ENCODE measurements at regions not wholly inside any gene's neighbourhood (a gene's known extent, or its start where the extent isn't known, plus 50 kb on each side); places are given as distances from the start of the nearest gene placed in this dataset.
"Not testable (repeated sequence)": the region's sequence is repeated elsewhere in the genome, so short reads cannot be mapped to it uniquely, and the experiment has no call there.

GRCh38 chr1:112146201-112146715 lies 156.8 kb upstream of the KCND3 start:
- H4K20me1 ChIP-seq (ENCODE audit: insufficient read depth, low read length), result no peaks in the 10 kb centered on the region
- H3K4me3 ChIP-seq (ENCODE audit: low read depth, low read length, poor library complexity, severe bottlenecking), result no peak overlapping the region
- H3K9me2 ChIP-seq (ENCODE audit: low read depth, low read length), result no peaks in the 10 kb centered on the region
- H3K36me3 ChIP-seq (ENCODE audit: insufficient read depth, low read length), result no peaks in the 10 kb centered on the region
- H3K9me3 ChIP-seq (ENCODE audit: low read length), result no peaks in the 10 kb centered on the region
- no peaks in the 10 kb centered on the region for H3F3A ChIP-seq (ENCODE audit: insufficient read depth, low read length)
- H3K4me1 ChIP-seq (ENCODE audit: insufficient read depth, low read length, severe bottlenecking), result no peaks in the 10 kb centered on the region
- no peaks in the 10 kb centered on the region for H3K79me2 ChIP-seq (ENCODE audit: insufficient read depth, low read length)
- H3K9ac ChIP-seq (ENCODE audit: low read length), result no peak overlapping the region
- no peak overlapping the region for H3K4me2 ChIP-seq (ENCODE audit: low read length)
- H3K27me3 ChIP-seq (ENCODE audit: insufficient read depth, low read length), result no peaks in the 10 kb centered on the region
- no peak for TF ChIP-seq CTCF (IDR thresholded peaks at IDR 0.05; ENCODE audit: low read length)
- TF ChIP-seq EZH2 (IDR thresholded peaks at IDR 0.05; ENCODE audit: borderline replicate concordance, low read length), result no peak
- no peak overlapping the region for H3K27ac ChIP-seq (ENCODE audit: low read depth, low read length, poor library complexity, severe bottlenecking)
- no peak overlapping the region for H2AFZ ChIP-seq (ENCODE audit: low read length)

DNA sequence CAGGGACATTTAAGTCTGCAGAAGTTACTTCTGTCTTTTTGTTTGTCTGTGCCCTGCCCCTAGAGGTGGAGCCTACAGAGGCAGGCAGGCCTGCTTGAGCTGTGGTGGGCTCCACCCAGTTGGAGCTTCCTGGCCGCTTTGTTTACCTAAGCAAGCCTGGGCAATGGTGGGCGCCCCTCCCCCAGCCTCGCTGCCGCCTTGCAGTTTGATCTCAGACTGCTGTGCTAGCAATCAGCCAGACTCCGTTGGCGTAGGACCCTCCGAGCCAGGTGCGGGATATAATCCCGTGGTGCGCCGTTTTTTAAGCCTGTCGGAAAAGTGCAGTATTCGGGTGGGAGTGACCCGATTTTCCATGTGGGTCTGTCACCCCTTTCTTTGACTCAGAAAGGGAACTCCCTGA lies 170.7 kb upstream of the KCND3 start:
- H4K20me1 ChIP-seq (ENCODE audit: insufficient read depth, low read length); H2AFZ ChIP-seq (ENCODE audit: low read length); H3K4me1 ChIP-seq (ENCODE audit: insufficient read depth, low read length, severe bottlenecking); H3K79me2 ChIP-seq (ENCODE audit: insufficient read depth, low read length); H3K4me2 ChIP-seq (ENCODE audit: low read length); H3F3A ChIP-seq (ENCODE audit: insufficient read depth, low read length); H3K4me3 ChIP-seq (ENCODE audit: low read depth, low read length, poor library complexity, severe bottlenecking); H3K27ac ChIP-seq (ENCODE audit: low read depth, low read length, poor library complexity, severe bottlenecking); H3K9ac ChIP-seq (ENCODE audit: low read length); H3K36me3 ChIP-seq (ENCODE audit: insufficient read depth, low read length); H3K9me2 ChIP-seq (ENCODE audit: low read depth, low read length); H3K9me3 ChIP-seq (ENCODE audit: low read length); H3K27me3 ChIP-seq (ENCODE audit: insufficient read depth, low read length): not testable (repeated sequence)

DNA sequence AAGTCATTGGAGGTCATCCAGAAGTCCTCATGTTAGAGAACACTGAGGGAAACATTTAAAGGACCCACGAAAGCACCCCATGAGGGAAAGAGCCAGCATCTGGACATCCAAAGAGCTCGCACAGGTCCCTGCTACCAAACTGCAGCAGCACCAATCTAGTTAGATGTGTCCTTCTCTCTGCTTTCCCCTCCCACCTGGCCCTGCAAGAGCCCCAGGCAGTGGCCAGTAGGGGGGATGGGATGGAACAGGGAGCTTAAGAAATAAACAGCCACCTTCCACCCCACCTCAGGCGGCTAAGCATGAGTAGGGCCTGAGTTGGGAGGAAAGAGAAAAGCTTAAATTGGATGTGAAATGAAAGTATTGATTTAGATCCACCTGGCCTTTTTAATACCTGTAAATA lies 175.9 kb upstream of the KCND3 start:
- Histone ChIP-seq H3K27ac (ENCODE audit: low read depth, low read length, poor library complexity, severe bottlenecking) (no peak overlapping the region), H3K79me2 (ENCODE audit: insufficient read depth, low read length) (no peaks in the 10 kb centered on the region), H3K4me3 (ENCODE audit: low read depth, low read length, poor library complexity, severe bottlenecking) (no peak overlapping the region), H3F3A (ENCODE audit: insufficient read depth, low read length) (no peaks in the 10 kb centered on the region), H3K9ac (ENCODE audit: low read length) (no peak overlapping the region), H3K4me1 (ENCODE audit: insufficient read depth, low read length, severe bottlenecking) (no peaks in the 10 kb centered on the region), H3K9me3 (ENCODE audit: low read length) (no peaks in the 10 kb centered on the region), H3K4me2 (ENCODE audit: low read length) (no peak overlapping the region), H3K27me3 (ENCODE audit: insufficient read depth, low read length) (no peaks in the 10 kb centered on the region), H3K36me3 (ENCODE audit: insufficient read depth, low read length) (no peaks in the 10 kb centered on the region), H2AFZ (ENCODE audit: low read length) (no peak overlapping the region), H4K20me1 (ENCODE audit: insufficient read depth, low read length) (no peaks in the 10 kb centered on the region), H3K9me2 (ENCODE audit: low read depth, low read length) (no peaks in the 10 kb centered on the region)
- TF ChIP-seq CTCF (IDR thresholded peaks at IDR 0.05; ENCODE audit: low read length), result no peak
- no peak for TF ChIP-seq EZH2 (IDR thresholded peaks at IDR 0.05; ENCODE audit: borderline replicate concordance, low read length)

DNA sequence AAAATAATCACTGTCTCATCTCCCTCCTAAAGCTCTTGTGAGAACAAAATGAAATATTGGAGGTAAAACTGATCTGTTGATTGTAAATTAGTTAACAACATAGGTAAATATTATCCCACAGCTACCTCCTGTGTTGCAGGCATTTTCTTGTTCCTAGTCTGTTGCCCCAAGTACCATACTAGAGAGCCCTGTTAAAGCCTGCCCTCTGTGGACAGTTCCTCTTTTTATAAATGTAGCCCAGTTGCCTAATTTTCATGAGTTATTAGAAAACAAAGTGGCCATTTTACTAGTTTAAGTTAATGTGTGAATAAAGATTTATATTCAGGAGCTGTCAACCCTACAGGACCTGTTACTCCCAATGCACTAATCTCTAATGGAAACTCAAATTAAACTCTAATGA lies 180.0 kb upstream of the KCND3 start:
- no peak overlapping the region for H3K4me2 ChIP-seq (ENCODE audit: low read length)
- H3K4me3 ChIP-seq (ENCODE audit: low read depth, low read length, poor library complexity, severe bottlenecking), result no peak overlapping the region
- no peak overlapping the region for H3K27ac ChIP-seq (ENCODE audit: low read depth, low read length, poor library complexity, severe bottlenecking)
- no peak overlapping the region for H3K9ac ChIP-seq (ENCODE audit: low read length)
- no peak overlapping the region for H2AFZ ChIP-seq (ENCODE audit: low read length)
- no peak for TF ChIP-seq CTCF (IDR thresholded peaks at IDR 0.05; ENCODE audit: low read length)
- H4K20me1 ChIP-seq (ENCODE audit: insufficient read depth, low read length), result no peaks in the 10 kb centered on the region
- H3K27me3 ChIP-seq (ENCODE audit: insufficient read depth, low read length), result no peaks in the 10 kb centered on the region
- no peaks in the 10 kb centered on the region for H3K4me1 ChIP-seq (ENCODE audit: insufficient read depth, low read length, severe bottlenecking)
- H3K36me3 ChIP-seq (ENCODE audit: insufficient read depth, low read length), result no peaks in the 10 kb centered on the region
- no peaks in the 10 kb centered on the region for H3K9me2 ChIP-seq (ENCODE audit: low read depth, low read length)
- H3K9me3 ChIP-seq (ENCODE audit: low read length), result no peaks in the 10 kb centered on the region
- H3F3A ChIP-seq (ENCODE audit: insufficient read depth, low read length), result no peaks in the 10 kb centered on the region
- H3K79me2 ChIP-seq (ENCODE audit: insufficient read depth, low read length), result no peaks in the 10 kb centered on the region
